Tibial artery (tissue), 4 donors: ENCODE measurements at regions not wholly inside any gene's neighbourhood (a gene's known extent, or its start where the extent isn't known, plus 50 kb on each side); places are given as distances from the start of the nearest gene placed in this dataset.

Experiments
- DNase-seq, 2 donors: peaks; one replicate each; pipeline ENCODE4 v3.0.0-alpha.2; 2019
- H3K27ac ChIP-seq, 2 donors: fragments of 200-600 bp; sonication (generic) in 1 of 2; 1 replicate in 1 of 2; 2 replicates in 1 of 2; pipeline ENCODE4 v1.5.1; 2018 to 2019; ENCODE audit warnings: mild to moderate bottlenecking in 1 of 2
- H3K27me3 ChIP-seq, 2 donors: fragments of 200-600 bp; sonication (generic) in 1 of 2; one replicate each; pipeline versions ENCODE4 v1.5.1 to v1.6.0; 2016 to 2019
- H3K36me3 ChIP-seq, 3 donors: fragments of 200-600 bp; sonication (generic) in 2 of 3; one replicate each; pipeline ENCODE4 v1.5.1; 2016 to 2019; ENCODE audit warnings: mild to moderate bottlenecking in 2 of 3
- H3K4me1 ChIP-seq, 4 donors: fragments of 200-600 bp; sonication (generic) in 2 of 4; 1 replicate in 3 of 4; 2 replicates in 1 of 4; pipeline ENCODE4 v1.5.1; 2016 to 2019
- H3K4me3 ChIP-seq, 2 donors: fragments of 200-600 bp; sonication (generic) in 1 of 2; 1 replicate in 1 of 2; 2 replicates in 1 of 2; pipeline ENCODE4 v1.5.1; 2018 to 2019; ENCODE audit warnings: mild to moderate bottlenecking in 2 of 2
- H3K9me3 ChIP-seq, 3 donors: fragments of 200-600 bp; sonication (generic) in 1 of 3; one replicate each; pipeline ENCODE4 v1.5.1; 2016 to 2019
- intact Hi-C: fragments of 100-400 bp; cut with DNase I; formaldehyde crosslinking; loops from one replicate; pipeline ENCODE4 v1.15.0; 2023; ENCODE audit warnings: low total_unique reads
- TF ChIP-seq, protein P1 (sequence below), 2 experiments: fragments of 200-600 bp in 1 of 2; fragments of 450-650 bp in 1 of 2; IDR thresholded peaks; one replicate each; pipeline ENCODE4 v1.5.1; 2017 to 2019; ENCODE audit warnings: antibody characterized with exemption in 2 of 2, mild to moderate bottlenecking in 1 of 2, moderate library complexity in 1 of 2

DNA sequence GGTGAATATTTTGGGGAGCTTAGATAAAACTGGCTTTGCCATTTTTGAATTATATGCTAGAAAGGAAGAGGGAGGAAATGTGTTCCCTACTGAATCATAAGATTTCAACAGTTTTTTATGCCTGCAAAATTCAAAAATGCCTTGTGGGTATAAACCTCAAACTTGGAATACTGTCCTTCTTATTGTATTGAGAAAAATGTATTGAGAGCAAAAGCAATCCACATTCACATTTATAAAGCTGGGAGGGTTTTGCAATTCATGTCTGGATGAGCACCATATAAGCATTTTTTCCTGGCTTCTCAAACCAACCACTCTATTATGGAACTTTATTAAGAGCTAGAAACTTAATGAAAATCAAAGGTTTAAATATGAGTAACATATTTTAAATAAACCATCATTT lies 289.8 kb downstream of the PCDH7 start:
- Histone ChIP-seq H3K36me3 (no peaks in the 10 kb centered on the region), H3K4me1 (peaks cover 0 to 13% (median 0%) of the 10 kb centered on the region in 4 donors), H3K27ac (no peak overlapping the region), H3K4me3 (no peak overlapping the region), H3K9me3 (no peaks in the 10 kb centered on the region), H3K27me3 (no peaks in the 10 kb centered on the region)
- intact Hi-C loops, result no loop called here
- DNase-seq, result no peak
- TF ChIP-seq, protein P1, sequence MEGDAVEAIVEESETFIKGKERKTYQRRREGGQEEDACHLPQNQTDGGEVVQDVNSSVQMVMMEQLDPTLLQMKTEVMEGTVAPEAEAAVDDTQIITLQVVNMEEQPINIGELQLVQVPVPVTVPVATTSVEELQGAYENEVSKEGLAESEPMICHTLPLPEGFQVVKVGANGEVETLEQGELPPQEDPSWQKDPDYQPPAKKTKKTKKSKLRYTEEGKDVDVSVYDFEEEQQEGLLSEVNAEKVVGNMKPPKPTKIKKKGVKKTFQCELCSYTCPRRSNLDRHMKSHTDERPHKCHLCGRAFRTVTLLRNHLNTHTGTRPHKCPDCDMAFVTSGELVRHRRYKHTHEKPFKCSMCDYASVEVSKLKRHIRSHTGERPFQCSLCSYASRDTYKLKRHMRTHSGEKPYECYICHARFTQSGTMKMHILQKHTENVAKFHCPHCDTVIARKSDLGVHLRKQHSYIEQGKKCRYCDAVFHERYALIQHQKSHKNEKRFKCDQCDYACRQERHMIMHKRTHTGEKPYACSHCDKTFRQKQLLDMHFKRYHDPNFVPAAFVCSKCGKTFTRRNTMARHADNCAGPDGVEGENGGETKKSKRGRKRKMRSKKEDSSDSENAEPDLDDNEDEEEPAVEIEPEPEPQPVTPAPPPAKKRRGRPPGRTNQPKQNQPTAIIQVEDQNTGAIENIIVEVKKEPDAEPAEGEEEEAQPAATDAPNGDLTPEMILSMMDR (IDR thresholded peaks at IDR 0.05), result no peak

DNA sequence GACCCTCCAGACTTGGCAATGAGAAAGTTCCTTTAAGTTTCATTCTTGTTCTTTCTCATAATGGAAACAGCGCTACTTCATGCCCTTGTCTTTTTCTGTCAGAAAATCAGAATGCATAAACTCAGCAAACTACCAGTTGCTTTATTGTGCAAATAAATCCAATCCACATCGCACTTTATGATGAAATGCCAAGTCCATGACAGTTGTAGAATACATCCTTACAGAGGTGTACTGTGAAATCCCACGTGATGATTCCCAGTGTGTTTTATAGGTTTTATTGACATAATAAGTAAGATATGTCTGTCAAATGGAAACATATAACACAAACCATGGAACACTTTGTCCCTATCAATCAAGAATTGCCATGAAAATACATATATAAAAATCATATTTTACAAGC lies 295.0 kb downstream of the PCDH7 start:
- H3K27ac ChIP-seq, result no peak overlapping the region
- intact Hi-C loops, result no loop called here
- TF ChIP-seq, protein P1 (IDR thresholded peaks at IDR 0.05), result no peak

DNA sequence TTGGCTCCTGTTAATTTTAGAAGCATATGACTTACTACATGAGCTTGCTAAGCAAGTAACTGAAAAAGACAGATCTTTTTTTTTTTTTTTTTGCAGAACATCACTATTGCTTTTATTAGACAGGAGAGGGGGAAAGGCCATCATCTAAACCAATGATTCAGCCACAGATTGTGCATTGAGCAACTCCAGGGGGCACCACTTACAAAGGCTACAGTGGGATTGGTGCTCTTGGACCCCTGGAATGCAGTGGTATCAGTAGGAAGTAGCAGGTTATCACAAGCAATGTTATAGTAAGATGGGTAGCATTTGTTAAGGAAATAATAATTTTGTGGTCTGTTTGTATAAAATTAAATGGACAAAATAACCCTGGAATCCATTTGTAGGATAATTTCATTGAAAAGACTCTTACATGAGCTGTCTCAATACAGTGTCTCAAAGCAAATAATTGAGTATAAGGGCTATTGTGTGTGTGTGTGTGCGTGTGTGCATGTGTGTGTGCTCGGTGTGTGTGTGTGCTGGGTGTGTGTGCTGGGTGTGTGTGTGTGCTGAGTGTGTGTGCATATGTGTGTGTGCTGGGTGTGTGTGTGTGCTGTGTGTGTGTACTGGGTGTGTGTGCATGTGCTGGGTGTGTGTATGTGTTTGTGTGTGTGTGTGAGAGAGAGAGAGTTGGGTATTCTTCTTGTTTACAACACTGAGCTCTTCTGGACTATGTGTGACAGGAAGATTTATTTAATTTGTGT lies 296.3 kb downstream of the PCDH7 start:
- no peak overlapping the region for H3K27ac ChIP-seq
- no peak overlapping the region for H3K4me3 ChIP-seq
- DNase-seq, result no peak
- H3K9me3 ChIP-seq, result no peaks in the 10 kb centered on the region
- H3K36me3 ChIP-seq, result no peaks in the 10 kb centered on the region
- TF ChIP-seq, protein P1 (IDR thresholded peaks at IDR 0.05), result no peak
- intact Hi-C loops, result no loop called here
- no peaks in the 10 kb centered on the region for H3K27me3 ChIP-seq
- peaks cover 0 to 25% (median 0%) of the 10 kb centered on the region in 4 donors for H3K4me1 ChIP-seq

More for the DNA sequence above, 295.0 kb downstream of the PCDH7 start:
- Histone ChIP-seq H3K27me3 (no peaks in the 10 kb centered on the region), H3K4me3 (no peak overlapping the region), H3K9me3 (no peaks in the 10 kb centered on the region), H3K4me1 (peaks cover 0 to 11% (median 0%) of the 10 kb centered on the region in 4 donors), H3K36me3 (no peaks in the 10 kb centered on the region)
- no peak for DNase-seq

DNA sequence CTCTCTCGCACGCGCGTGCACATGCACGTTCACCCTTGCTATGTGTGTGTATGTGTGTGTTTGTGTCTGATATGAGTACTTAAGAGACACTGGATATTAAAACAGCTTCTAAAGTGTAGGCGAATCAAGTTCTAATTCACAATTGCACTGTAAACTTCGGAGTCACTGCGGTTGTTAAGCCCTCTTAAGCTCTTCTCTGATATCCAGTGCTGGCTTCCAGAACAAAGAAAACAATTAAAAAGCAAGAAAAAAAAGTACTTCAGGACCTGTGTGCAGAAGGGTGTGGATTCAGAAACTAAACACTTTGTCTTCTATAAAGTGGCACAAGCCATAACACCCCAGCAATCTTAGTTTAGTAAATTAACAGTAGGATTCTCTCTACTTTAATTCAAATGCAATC lies 300.2 kb downstream of the PCDH7 start:
- DNase-seq, result no peak
- Histone ChIP-seq H3K9me3 (no peaks in the 10 kb centered on the region), H3K27ac (no peak overlapping the region), H3K27me3 (no peaks in the 10 kb centered on the region), H3K4me3 (no peak overlapping the region), H3K4me1 (peaks cover 0 to 25% (median 0%) of the 10 kb centered on the region in 4 donors), H3K36me3 (no peaks in the 10 kb centered on the region)
- TF ChIP-seq, protein P1 (IDR thresholded peaks at IDR 0.05), result no peak
- intact Hi-C loops, result no loop called here

DNA sequence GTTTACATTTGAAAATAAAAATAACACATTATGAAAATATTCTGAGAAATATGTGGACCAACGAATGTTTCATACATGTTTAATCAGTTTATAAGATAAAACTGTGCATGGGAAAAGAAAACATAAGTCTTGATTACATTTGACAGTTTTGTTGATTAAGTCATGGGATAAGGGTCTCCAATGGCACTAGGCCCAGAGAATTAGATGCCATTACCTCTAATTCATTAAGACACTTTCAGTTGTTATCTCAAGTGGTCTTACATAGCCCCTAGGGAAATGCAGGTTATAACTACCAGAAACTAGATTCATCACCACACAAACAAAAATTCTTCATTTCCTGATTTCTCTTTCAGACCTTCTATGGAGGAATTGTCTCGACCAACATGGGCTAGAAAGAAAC lies 300.8 kb downstream of the PCDH7 start:
- no peak for DNase-seq
- Histone ChIP-seq H3K27ac (no peak overlapping the region), H3K9me3 (no peaks in the 10 kb centered on the region), H3K27me3 (no peaks in the 10 kb centered on the region), H3K36me3 (no peaks in the 10 kb centered on the region), H3K4me3 (no peak overlapping the region), H3K4me1 (peaks cover 0 to 24% (median 0%) of the 10 kb centered on the region in 4 donors)
- intact Hi-C loops, result no loop called here
- TF ChIP-seq, protein P1 (IDR thresholded peaks at IDR 0.05), result no peak
